DMS 273 (cell line): ENCODE measurements at regions not wholly inside any gene's neighbourhood (a gene's known extent, or its start where the extent isn't known, plus 50 kb on each side); places are given as distances from the start of the nearest gene placed in this dataset.
"Not testable (repeated sequence)": the region's sequence is repeated elsewhere in the genome, so short reads cannot be mapped to it uniquely, and the experiment has no call there.

Experiments used
- DNase-seq: peaks from one replicate; lab custom pipeline; 2025; ENCODE audit not compliant: unreplicated experiment; lab: John Stamatoyannopoulos, UW

GRCh38 chr3:43236008-43236407 is 50.3 kb upstream of the SNRK start:
- DNase-seq = no peak

DNA sequence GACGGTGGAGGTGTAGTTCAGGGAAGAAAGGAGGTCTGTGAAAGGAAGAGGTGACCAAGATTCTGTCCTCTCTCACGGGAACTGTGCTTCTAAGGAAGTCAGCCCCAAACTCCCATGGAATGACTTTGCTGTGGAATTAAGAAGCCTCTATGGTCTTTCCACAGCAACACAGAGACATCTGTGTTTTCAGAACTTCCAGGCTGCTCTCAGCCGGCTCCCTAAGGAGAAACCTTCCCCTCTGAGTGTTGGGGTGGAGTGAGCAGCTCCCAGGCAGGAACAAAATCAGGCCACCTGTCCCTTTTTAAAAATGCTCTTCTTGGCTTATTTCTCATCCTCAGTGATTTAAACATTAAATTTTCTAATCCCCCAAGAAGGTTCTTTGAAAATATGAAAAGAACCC is 53.3 kb upstream of the SNRK start:
- peak; percentile 5 for DNase-seq

DNA sequence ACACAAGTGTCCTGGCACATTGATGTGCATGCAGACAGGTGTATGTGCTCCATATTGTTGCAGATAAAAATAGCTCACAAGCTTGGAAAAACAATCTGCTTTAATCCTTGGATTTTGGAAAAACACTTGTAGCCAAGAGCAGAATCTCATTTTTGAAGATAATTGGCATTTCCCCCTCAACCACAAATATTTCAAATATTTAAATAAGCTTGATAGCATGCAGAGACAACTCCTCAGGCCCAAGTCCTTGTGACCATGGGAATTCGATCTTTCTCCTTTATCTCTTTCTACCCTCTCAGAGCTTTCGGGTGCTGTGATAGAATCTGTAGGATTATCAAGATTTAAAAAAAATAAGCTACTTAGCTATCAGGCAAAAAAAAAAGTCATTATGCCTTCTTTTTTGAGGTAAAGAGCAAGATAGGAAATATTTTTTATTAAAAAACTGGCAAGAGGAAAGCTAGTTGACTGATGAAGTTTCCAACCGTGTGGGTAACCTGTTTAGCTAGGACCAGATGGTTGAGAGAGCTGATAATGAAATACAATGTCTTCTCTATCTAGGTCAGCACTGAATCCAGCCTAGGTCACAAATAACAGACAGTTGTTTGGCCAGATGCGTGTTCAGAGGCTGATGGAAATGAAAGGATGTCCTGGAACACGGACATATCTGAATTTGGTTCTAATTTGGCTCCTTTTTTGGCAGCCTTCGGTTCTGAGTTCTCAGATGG is 54.9 kb upstream of the SNRK start:
- DNase-seq = peak; percentile 8

DNA sequence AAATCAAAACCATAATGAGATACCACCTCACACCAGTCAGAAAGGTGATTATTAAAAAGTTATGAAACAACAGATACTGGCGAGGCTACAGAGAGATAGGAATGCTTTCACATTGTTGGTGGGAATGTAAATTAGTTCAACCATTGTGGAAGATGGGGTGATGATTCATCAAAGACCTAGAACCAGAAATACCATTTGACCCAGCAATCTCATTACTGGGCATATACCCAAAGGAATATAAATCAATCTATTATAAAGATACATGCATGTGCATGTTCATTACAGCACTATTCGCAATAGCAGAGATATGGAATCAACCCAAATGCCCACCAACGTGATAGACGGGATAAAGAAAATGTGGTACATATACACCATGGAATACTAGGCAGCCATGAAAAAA is 56.5 kb upstream of the SNRK start:
- DNase-seq = not testable (repeated sequence)

DNA sequence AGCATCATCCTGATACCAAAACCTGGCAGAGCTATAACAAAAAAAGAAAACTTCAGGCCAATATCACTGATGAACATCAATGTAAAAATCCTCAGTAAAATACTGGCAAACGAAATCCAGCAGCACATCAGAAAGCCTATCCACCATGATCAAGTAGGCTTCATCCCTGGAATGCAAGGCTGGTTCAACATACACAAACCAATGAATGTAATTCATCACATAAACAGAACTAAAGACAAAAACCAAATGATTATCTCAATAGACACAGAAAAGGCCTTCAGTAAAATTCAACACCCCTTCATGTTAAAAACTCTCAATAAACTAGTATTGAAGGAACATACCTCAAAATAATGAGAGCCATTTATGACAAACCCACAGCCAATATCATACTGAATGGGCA is 58.7 kb upstream of the SNRK start:
- not testable (repeated sequence) for DNase-seq

DNA sequence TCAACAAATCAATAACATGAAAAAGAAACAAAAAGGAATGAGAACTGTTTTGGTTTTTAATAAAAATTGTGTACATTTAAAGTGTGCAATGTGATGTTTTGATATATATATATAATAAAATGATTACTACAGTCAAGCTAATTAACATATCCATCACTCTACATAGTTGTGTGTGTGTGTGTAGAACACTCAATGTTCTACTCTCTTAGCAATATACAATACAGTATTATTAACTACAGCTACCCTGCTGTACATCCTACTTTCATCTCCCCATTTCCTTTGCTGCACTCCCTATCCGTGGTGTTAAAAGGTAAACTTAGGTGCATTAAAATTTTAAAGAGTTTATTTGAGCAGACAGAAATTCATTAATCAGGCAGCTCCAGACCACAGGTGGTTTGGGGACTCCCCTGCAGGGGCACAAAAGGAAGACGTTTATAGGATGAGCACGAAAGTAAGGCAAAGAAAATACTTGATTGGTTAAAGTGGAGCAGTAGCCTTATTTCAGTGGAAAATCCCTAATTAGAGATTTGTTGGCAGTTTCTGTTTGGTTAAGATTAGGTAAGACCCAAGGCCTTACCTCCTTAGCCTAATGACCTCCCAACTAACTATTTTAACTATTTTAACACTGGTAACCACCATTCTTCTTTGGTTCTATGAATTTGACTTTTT is 61.8 kb upstream of the SNRK start:
- no peak for DNase-seq

- DNase-seq = no peak
Observed at GRCh38 chr3:43223670-43224364, 62.5 kb upstream of the SNRK start.

- DNase-seq = no peak
Observed at GRCh38 chr3:43222590-43222989, 63.8 kb upstream of the SNRK start.

DNA sequence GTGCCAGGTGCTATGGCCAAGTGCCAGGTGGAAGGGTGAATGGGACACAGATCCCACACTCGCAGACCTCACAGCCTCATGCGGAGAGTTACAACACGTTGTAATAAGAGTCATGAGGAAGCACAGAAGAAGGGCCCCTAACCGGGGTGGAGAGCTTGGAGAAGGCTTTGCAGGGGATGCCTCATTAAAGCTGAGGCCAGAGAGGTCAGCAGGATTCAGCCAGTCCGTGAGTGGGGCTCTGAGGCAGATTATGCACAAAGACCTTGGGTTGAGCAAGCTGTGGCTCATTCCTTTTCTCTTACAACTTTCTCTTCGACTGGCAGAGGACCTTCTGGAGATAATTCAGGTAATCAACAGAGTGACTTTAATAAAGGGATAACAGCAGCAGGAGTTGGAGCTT is 65.3 kb upstream of the SNRK start:
- peak; percentile 17 for DNase-seq

GRCh38 chr3:43219616-43220015 is 66.7 kb upstream of the SNRK start:
- DNase-seq = no peak

DNA sequence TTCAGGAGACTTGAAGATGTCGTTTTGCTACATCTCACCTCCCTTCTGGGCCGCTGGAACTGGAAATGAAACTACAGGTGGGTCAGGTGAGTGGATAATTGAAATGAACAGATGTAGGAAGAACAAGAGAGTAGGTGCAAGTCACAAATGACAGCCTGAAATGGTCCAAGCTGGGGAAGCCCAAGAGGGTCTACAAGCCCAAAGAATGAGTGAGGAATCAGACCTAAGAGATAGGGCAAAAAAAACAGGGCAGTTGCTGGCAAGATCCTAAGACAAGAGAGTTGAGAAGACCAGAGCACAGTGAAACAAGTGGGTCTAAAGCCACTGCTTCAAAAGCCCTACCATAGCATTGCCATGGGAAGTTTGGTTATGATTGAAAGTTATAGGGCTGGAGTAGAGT is 67.4 kb upstream of the SNRK start:
- no peak for DNase-seq

GRCh38 chr3:43218156-43218555 is 68.2 kb upstream of the SNRK start:
- no peak for DNase-seq

- no peak for DNase-seq
Observed at GRCh38 chr3:43217633-43218032, 68.7 kb upstream of the SNRK start.

DNA sequence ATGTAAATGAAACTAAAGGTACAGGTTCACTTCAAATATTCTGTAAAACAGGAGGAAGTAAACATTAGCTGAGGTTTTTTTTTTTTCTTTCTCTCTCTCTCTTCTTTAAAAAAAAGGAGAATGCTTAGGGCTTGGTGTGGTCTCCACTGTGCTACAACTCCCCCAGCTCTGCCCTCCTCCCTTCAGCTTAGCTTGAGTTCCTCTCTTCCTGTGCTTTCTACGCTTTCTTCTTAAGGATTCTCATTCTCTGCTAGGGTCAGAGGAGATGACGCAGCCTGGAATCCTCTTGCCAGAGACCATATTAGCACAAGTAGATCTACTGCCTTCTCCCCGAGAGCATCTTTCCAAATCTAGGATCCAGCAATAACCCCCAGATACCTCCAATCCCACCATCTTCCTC is 69.1 kb upstream of the SNRK start:
- no peak for DNase-seq

GRCh38 chr3:43215663-43216275 is 70.6 kb upstream of the SNRK start:
- DNase-seq = no peak

DNA sequence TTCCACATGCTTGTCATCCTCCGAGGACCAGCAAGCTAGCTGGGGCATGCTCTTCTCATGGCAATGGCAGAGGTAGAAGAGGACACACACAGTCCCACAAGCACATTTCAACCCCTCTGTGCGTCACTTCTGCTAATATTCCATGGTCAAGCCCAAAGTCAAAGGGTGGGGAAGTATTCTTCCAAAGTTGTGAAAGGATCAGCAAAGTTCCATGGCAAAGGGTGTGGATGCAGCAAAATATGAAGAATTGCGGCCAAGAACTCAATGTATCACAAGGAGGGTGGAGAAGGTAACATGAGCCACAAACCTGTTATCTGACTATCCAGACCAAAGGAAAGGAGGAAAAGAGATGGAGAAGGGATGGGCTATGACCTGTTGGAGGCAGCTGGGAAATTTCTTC is 71.2 kb upstream of the SNRK start:
- no peak for DNase-seq

DNA sequence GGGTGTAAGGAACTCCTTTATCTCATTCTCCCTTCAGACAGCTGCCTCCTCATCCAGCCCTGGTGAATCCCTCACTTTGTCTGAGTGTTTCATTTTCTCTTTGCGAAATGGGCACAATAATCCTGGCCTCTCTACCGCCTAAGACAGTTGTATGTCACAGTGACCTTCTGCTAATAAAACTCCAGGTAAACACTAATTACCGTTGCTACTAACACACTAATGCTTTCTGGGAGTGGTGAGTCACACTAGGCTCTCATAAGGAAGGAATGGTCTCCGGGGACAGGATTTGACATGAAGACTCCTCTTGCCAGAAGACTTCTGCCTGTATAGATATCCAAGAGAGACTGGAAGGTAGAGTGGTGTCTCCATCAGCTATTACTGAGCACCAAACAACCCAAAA is 71.7 kb upstream of the SNRK start:
- no peak for DNase-seq

DNA sequence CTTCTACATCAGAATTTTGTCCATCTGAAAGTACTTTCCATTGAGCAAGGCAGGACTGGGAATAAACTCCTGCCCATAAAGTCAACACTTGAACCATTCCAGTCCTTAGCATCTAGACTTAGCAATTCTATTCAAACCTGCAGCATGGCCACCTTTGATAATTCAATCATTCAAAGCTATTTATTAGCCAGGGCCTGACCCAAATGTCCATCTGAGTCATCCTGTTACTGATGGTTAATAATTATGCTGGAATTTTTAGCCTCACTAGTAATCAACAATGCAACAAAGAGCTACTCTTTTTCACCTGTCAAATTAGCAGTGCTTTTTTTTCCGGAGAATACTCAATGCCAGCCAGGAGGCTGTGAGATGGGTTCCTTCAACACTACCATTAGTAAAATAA is 72.7 kb upstream of the SNRK start:
- no peak for DNase-seq

- no peak for DNase-seq
Observed at GRCh38 chr3:43212914-43213611, 73.3 kb upstream of the SNRK start.

DNA sequence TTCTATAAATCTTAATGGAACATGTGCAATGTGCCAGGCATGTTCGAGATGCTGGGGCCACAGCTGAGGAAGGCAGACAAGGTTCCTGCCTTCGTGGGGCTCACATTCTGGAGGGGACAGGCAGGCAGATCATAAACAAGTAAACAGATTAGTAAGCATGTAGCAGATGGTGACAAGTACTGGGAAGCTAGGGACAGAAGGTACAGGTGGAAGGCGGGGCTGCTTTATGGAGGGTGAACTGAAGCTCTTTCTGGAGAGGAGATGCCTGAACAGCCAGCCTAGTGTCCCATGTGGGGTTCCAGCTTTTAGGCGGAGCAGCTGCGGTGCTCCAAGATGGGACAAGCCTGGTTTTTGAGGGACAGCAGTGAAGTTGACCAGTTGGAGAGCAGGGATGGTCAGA is 74.7 kb upstream of the SNRK start:
- DNase-seq = no peak
